SK-N-MC (cell line): ENCODE measurements at regions not wholly inside any gene's neighbourhood (a gene's known extent, or its start where the extent isn't known, plus 50 kb on each side); places are given as distances from the start of the nearest gene placed in this dataset.

Experiments
- DNase-seq: peaks from one replicate; pipeline ENCODE4 v3.0.0-alpha.2; 2011; ENCODE audit warnings: low read depth, low spot score
- H3K27ac ChIP-seq: fragments of 200-600 bp; sonication (generic); 2 replicates; pipeline ENCODE4 v1.5.1; 2016; ENCODE audit warnings: mixed run types
- H3K36me3 ChIP-seq: fragments of 200-600 bp; sonication (generic); 2 replicates; pipeline ENCODE4 v1.6.1; 2017; ENCODE audit warnings: antibody characterized with exemption, low read length, mixed read lengths; ENCODE audit not compliant: insufficient read depth
- H3K4me3 ChIP-seq: fragments of 200-600 bp; sonication (generic); 2 replicates; pipeline ENCODE4 v1.5.1; 2016
- H3K9ac ChIP-seq: fragments of 200-600 bp; sonication (generic); 2 replicates; pipeline ENCODE4 v1.8.0; 2017; ENCODE audit warnings: mixed run types, mixed read lengths; ENCODE audit not compliant: insufficient read length
- H3K9me3 ChIP-seq: fragments of 200-600 bp; sonication (generic); 2 replicates; pipeline ENCODE4 v1.6.1; 2017; ENCODE audit warnings: low read depth, mild to moderate bottlenecking, antibody characterized with exemption, low read length, moderate library complexity, mixed read lengths
- EZH2 ChIP-seq: fragments of 200-600 bp; sonication (generic); IDR thresholded peaks from one replicate; pipeline ENCODE4 v1.6.1; 2017; ENCODE audit warnings: antibody characterized with exemption
- FOXP2 ChIP-seq: optimal IDR thresholded peaks from 2 replicates; pipeline ENCODE3; 2011; ENCODE audit warnings: mild to moderate bottlenecking, moderate library complexity; ENCODE audit not compliant: insufficient read depth; ENCODE audit errors: extremely low read length, control extremely low read depth
- POLR2AphosphoS5 ChIP-seq: IDR thresholded peaks from 2 replicates; pipeline ENCODE4 v1.6.1; 2012; ENCODE audit warnings: mild to moderate bottlenecking, low read depth, low read length, borderline replicate concordance

- TF ChIP-seq EZH2 (no peak), FOXP2 (no peak), POLR2AphosphoS5 (no peak)
- Histone ChIP-seq H3K27ac (no peak overlapping the region), H3K4me3 (no peak overlapping the region), H3K9ac (no peak overlapping the region), H3K9me3 (no peaks in the 10 kb centered on the region), H3K36me3 (no peaks in the 10 kb centered on the region)
- no peak for DNase-seq
Observed at GRCh38 chr18:41569867-41570266, 385.2 kb upstream of the PIK3C3 start.

- no peaks in the 10 kb centered on the region for H3K36me3 ChIP-seq
- H3K9me3 ChIP-seq = no peaks in the 10 kb centered on the region
- no peak overlapping the region for H3K27ac ChIP-seq
- H3K4me3 ChIP-seq = no peak overlapping the region
- no peak for DNase-seq
- no peak overlapping the region for H3K9ac ChIP-seq
- no peak for TF ChIP-seq EZH2
Observed at GRCh38 chr18:41561961-41562360, 393.1 kb upstream of the PIK3C3 start.

GRCh38 chr18:41558715-41559114, 396.3 kb upstream of the PIK3C3 start:
- DNase-seq = no peak
- no peak for TF ChIP-seq FOXP2
- TF ChIP-seq EZH2 = no peak
- no peak for TF ChIP-seq POLR2AphosphoS5

GRCh38 chr18:41553716-41554115, 401.3 kb upstream of the PIK3C3 start:
- H3K9ac ChIP-seq = no peak overlapping the region
- no peak overlapping the region for H3K27ac ChIP-seq
- H3K9me3 ChIP-seq = no peaks in the 10 kb centered on the region
- no peak overlapping the region for H3K4me3 ChIP-seq
- no peaks in the 10 kb centered on the region for H3K36me3 ChIP-seq
- DNase-seq = no peak
- TF ChIP-seq FOXP2 = no peak
- no peak for TF ChIP-seq POLR2AphosphoS5
- no peak for TF ChIP-seq EZH2

More at GRCh38 chr18:41558715-41559114, 396.3 kb upstream of the PIK3C3 start:
- H3K4me3 ChIP-seq = no peak overlapping the region
- no peaks in the 10 kb centered on the region for H3K36me3 ChIP-seq
- no peaks in the 10 kb centered on the region for H3K9me3 ChIP-seq
- no peak overlapping the region for H3K27ac ChIP-seq
- H3K9ac ChIP-seq = no peak overlapping the region

DNA sequence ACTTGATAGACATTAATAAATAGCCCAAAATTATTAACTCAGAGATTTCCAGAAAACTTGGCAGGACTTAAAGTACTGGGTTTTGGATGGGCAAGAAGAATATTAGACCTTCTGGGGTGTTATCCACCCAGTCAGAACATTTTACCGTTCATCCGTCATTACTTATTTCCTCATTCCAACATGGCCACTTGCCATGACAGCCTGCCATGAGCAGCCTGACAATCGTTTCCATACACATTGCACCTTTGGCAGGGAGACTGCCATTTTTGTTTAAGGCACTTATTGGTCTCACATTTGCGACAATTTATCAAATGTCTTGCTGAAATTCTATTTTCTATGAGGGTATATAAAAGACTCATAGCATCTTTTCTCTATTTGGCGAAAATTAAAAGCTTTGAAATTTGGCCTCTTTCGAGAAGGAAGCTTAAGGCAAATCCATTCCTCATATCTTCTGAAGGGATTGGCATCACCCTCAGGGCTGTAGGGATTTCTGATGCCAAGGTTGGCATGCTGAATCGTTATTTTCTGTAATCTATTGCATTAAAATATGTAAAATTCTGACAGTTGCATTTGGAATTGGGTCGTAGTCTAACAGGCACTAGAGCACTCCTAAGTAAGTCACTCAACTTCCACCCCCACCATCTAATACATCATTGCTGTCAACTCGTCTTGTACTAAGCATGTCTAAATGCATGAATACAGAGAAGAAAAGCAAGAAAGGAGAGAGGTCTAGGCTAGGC, 406.3 kb upstream of the PIK3C3 start:
- no peaks in the 10 kb centered on the region for H3K36me3 ChIP-seq
- TF ChIP-seq EZH2 (no peak), FOXP2 (no peak), POLR2AphosphoS5 (no peak)
- H3K9me3 ChIP-seq = no peaks in the 10 kb centered on the region
- no peak for DNase-seq
- H3K4me3 ChIP-seq = no peak overlapping the region
- H3K9ac ChIP-seq = no peak overlapping the region
- H3K27ac ChIP-seq = no peak overlapping the region

- Histone ChIP-seq H3K36me3 (no peaks in the 10 kb centered on the region), H3K4me3 (no peak overlapping the region), H3K9me3 (no peaks in the 10 kb centered on the region), H3K27ac (no peak overlapping the region), H3K9ac (no peak overlapping the region)
- no peak for DNase-seq
- TF ChIP-seq EZH2 (no peak), POLR2AphosphoS5 (no peak), FOXP2 (no peak)
Observed at GRCh38 chr18:41545091-41545888, 409.7 kb upstream of the PIK3C3 start.

DNA sequence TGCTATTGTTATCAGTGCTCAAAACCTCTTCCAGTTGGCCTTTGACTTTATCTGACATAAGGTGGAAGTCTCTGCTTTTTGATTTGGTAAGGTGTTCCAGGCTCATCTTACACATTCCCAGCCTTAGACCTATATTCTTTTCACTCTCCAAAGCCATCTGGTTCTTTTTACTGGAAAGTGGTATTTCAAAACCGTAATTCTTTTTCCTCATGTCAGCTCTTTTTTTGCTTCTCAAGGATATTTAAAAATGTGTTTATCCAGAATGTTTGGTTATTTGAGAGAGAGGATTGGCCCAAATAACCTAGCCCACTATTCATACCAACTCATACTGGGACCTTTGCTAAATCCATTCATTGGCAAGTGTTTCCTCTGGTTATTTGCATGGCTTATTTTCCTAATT, 411.2 kb upstream of the PIK3C3 start:
- peak overlapping the region; percentile 78 for H3K27ac ChIP-seq
- no peaks in the 10 kb centered on the region for H3K36me3 ChIP-seq
- no peak overlapping the region for H3K4me3 ChIP-seq
- peak; percentile 28 for DNase-seq
- H3K9ac ChIP-seq = no peak overlapping the region
- TF ChIP-seq POLR2AphosphoS5 = no peak
- no peaks in the 10 kb centered on the region for H3K9me3 ChIP-seq

GRCh38 chr18:41540237-41540871, 414.7 kb upstream of the PIK3C3 start:
- DNase-seq = no peak
- no peaks in the 10 kb centered on the region for H3K36me3 ChIP-seq
- H3K9ac ChIP-seq = no peak overlapping the region
- H3K4me3 ChIP-seq = no peak overlapping the region
- TF ChIP-seq POLR2AphosphoS5 = no peak
- no peaks in the 10 kb centered on the region for H3K9me3 ChIP-seq
- H3K27ac ChIP-seq = no peak overlapping the region

DNA sequence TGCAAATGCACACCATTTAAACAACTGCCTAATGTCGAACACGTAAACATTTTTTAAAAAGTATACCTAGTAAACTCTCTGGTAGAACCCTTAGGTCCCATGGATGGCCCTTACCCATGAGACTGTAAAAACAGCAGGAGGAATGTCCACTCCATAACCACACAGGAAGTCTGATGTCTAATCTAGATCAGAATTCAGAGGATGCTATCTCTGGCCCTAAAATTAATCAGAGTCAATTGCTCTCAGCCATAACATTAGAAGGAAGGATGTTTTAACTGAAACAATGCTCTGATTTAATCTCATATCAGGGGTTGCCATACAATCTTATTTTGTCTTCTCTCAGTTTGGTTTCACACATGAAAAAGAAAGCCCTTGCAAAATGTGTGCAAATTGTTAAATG, 416.3 kb upstream of the PIK3C3 start:
- Histone ChIP-seq H3K4me3 (no peak overlapping the region), H3K36me3 (no peaks in the 10 kb centered on the region), H3K9ac (no peak overlapping the region), H3K9me3 (no peaks in the 10 kb centered on the region), H3K27ac (no peak overlapping the region)
- no peak for DNase-seq
- no peak for TF ChIP-seq POLR2AphosphoS5
